ENCODE measurements at regions not wholly inside any gene's neighbourhood (a gene's known extent, or its start where the extent isn't known, plus 50 kb on each side); places are given as distances from the start of the nearest gene placed in this dataset.
"Not testable (repeated sequence)": the region's sequence is repeated elsewhere in the genome, so short reads cannot be mapped to it uniquely, and the experiment has no call there.

GRCh38 chr5:164435576-164435975 is 930.2 kb downstream of the MAT2B start:
- no peak for DNase-seq

GRCh38 chr5:164439799-164440198 is 934.4 kb downstream of the MAT2B start:
- no peak for DNase-seq

- no peak for DNase-seq
These were observed 944.0 kb downstream of the MAT2B start for GRCh38 chr5:164449460-164449859.

- no peak for DNase-seq
These were observed 960.6 kb downstream of the MAT2B start for GRCh38 chr5:164466033-164466432.

GRCh38 chr5:164470312-164470711 is 964.9 kb downstream of the MAT2B start:
- DNase-seq, result no peak

GRCh38 chr5:164472165-164472564 is 966.7 kb downstream of the MAT2B start:
- no peak for DNase-seq

GRCh38 chr5:164475339-164475977 is 970.0 kb downstream of the MAT2B start:
- DNase-seq, result no peak

- no peak for DNase-seq
These were observed 975.9 kb downstream of the MAT2B start for GRCh38 chr5:164481270-164481669.

- DNase-seq, result no peak
These were observed 976.9 kb downstream of the MAT2B start for GRCh38 chr5:164482351-164482750.

GRCh38 chr5:164484948-164485347 is 979.5 kb downstream of the MAT2B start:
- no peak for DNase-seq

- DNase-seq, result no peak
These were observed 982.5 kb downstream of the MAT2B start for GRCh38 chr5:164487939-164488338.

GRCh38 chr5:164497311-164498064 is 992.1 kb downstream of the MAT2B start:
- no peak for DNase-seq

GRCh38 chr5:164498438-164498837 is 993.0 kb downstream of the MAT2B start:
- no peak for DNase-seq

GRCh38 chr5:164500856-164501255 is 995.4 kb downstream of the MAT2B start:
- DNase-seq, result no peak

GRCh38 chr5:164501344-164501743 is 995.9 kb downstream of the MAT2B start:
- DNase-seq, result no peak

GRCh38 chr5:164504141-164504772 is 998.8 kb downstream of the MAT2B start:
- DNase-seq, result peak; percentile 3

GRCh38 chr5:164505791-164506190 is 1000.4 kb downstream of the MAT2B start:
- DNase-seq, result no peak

GRCh38 chr5:164518067-164518740 is 1012.8 kb downstream of the MAT2B start:
- DNase-seq, result no peak

- DNase-seq, result no peak
These were observed 1013.3 kb downstream of the MAT2B start for GRCh38 chr5:164518741-164519080.

GRCh38 chr5:164532235-164532900 is 1026.9 kb downstream of the MAT2B start:
- DNase-seq, result no peak

- DNase-seq, result not testable (repeated sequence)
These were observed 1028.0 kb downstream of the MAT2B start for GRCh38 chr5:164533426-164533825.

- no peak for DNase-seq
These were observed 1034.8 kb downstream of the MAT2B start for GRCh38 chr5:164540174-164540573.

GRCh38 chr5:164545507-164545906 is 1040.1 kb downstream of the MAT2B start:
- DNase-seq, result no peak

Measured in CD4-positive, alpha-beta T cell treated with Interleukin-17A for 1 hour (primary cell).